ENCODE measurements at regions not wholly inside any gene's neighbourhood (a gene's known extent, or its start where the extent isn't known, plus 50 kb on each side); places are given as distances from the start of the nearest gene placed in this dataset.
A peak's percentile ranks its signal among the peaks of the same experiment; 100 is the strongest.

GRCh38 chr21:41641510-41641815 is 125.4 kb downstream of the RIPK4 start:
- DNase-seq (ENCODE audit: low read depth, low spot score) = no peak
- in situ Hi-C loops (cut with HindIII; ENCODE audit: low sequenced_read_pairs) = no loop called here
- no peak overlapping the region for H3K4me3 ChIP-seq (ENCODE audit: low read depth, low read length)
- no peak for TF ChIP-seq CTCF (IDR thresholded peaks at IDR 0.05; ENCODE audit: low read depth, low read length)

- DNase-seq (ENCODE audit: low read depth, low spot score) = peak; percentile 21
- H3K4me3 ChIP-seq (ENCODE audit: low read depth, low read length) = no peak overlapping the region
- in situ Hi-C loops (cut with HindIII; ENCODE audit: low sequenced_read_pairs) = no loop called here
- TF ChIP-seq CTCF (IDR thresholded peaks at IDR 0.05; ENCODE audit: low read depth, low read length) = no peak
Measured at GRCh38 chr21:41640748-41641509, 125.9 kb downstream of the RIPK4 start.

DNA sequence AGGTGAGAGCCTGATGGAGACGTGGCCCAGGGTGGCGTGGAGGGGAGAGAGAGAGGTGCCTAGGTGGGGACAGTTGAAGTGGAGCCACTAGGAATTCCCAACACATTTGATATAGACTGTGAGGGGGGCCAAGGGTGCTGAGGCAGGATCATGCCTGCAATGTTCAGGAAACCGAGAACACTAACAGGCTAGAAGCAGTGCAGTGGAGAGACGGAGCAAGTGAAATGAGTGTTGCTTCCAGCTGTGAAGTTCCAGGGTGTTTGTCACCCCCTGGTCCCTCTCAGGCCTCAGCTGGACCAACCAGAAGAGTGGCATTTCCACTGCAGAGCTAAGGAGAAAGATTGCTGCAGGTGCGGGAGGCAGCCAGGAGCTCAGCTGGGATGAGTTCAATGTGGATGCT is 127.1 kb downstream of the RIPK4 start:
- in situ Hi-C loops (cut with HindIII; ENCODE audit: low sequenced_read_pairs) = no loop called here
- no peak for DNase-seq (ENCODE audit: low read depth, low spot score)
- H3K4me3 ChIP-seq (ENCODE audit: low read depth, low read length) = no peak overlapping the region
- TF ChIP-seq CTCF (IDR thresholded peaks at IDR 0.05; ENCODE audit: low read depth, low read length) = no peak

DNA sequence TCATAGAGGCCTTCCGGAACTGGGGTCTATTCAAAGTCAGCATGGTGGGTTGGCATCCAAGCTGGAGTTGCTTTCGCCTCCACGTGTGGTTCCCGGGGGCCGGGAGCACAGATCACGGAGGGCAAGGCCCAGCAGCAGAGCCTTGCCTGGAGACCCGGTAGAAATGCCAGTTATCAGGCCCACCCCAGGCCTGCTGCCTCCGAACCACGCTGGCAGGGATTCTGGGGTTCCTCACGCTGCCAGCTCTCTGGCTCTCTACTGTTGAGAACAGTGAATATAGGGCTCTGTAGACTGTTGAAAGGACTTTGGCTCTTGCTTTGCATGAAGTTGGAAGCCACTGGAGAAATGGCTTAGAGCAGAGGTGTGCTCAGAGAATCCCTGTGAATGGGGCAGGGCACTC is 127.5 kb downstream of the RIPK4 start:
- no peak for DNase-seq (ENCODE audit: low read depth, low spot score)
- H3K4me3 ChIP-seq (ENCODE audit: low read depth, low read length) = no peak overlapping the region
- no peak for TF ChIP-seq CTCF (IDR thresholded peaks at IDR 0.05; ENCODE audit: low read depth, low read length)
- in situ Hi-C loops (cut with HindIII; ENCODE audit: low sequenced_read_pairs) = no loop called here

- no peak overlapping the region for H3K4me3 ChIP-seq (ENCODE audit: low read depth, low read length)
- DNase-seq (ENCODE audit: low read depth, low spot score) = no peak
- TF ChIP-seq CTCF (IDR thresholded peaks at IDR 0.05; ENCODE audit: low read depth, low read length) = no peak
- in situ Hi-C loops (cut with HindIII; ENCODE audit: low sequenced_read_pairs) = no loop called here
Measured at GRCh38 chr21:41638201-41638790, 128.6 kb downstream of the RIPK4 start.

DNA sequence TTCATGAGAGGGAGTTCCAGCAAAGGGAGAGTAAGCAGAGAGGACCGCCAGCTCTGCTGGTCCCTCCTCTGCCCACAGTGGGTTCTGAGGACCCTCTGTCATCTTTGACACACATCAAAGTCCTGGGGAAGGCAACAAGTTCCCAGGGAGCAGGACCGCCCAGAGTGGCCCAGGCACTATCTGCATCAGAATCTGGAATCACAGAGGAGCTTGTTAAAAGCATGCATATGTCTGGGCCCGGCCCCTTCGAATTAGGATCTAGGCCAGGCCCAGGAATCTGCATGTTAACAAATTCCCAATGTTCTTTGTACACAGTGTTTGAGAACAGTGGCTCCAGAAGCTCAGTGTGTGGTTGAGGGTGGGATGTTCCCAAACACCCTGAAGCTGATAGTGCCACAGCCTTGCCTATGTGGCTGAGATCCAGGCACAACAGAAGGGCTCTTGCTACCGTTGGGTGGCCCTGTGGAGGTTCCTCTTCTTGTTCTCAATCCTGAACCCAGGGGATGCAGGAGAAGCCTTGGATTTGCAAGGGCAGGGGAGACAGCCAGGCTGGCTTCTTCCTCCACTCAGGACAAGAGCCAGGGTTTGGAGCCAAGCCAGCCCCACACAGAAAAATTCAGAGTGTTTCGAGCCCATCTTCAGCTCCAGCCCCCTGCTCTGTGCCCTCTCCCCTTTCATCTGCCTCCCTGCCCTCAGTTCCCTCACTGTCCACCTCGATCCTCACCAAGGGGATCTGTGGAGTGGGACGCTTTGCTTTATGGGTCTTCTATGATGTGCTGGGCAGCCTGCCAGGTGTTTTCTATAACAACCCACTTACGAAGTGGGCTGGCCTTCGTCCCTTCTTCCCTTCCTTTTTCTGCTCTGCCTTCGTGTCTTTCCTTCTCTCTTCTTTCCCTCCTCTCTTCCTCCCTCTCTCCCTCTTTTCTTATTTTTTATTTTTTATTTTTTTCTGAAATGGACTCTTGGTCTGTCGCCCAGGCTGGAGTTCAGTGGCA is 129.0 kb upstream of the TMPRSS2 start:
- no peak for TF ChIP-seq CTCF (IDR thresholded peaks at IDR 0.05; ENCODE audit: low read depth, low read length)
- in situ Hi-C loops (cut with HindIII; ENCODE audit: low sequenced_read_pairs) = no loop called here
- H3K4me3 ChIP-seq (ENCODE audit: low read depth, low read length) = no peak overlapping the region
- DNase-seq (ENCODE audit: low read depth, low spot score) = no peak
